Breast epithelium (tissue), 4 donors: ENCODE measurements at regions not wholly inside any gene's neighbourhood (a gene's known extent, or its start where the extent isn't known, plus 50 kb on each side); places are given as distances from the start of the nearest gene placed in this dataset.

Experiments used
- DNase-seq, 2 donors: peaks; one replicate each; pipeline ENCODE4 v3.0.0-alpha.2; 2019; ENCODE audit warnings: low spot score in 2 of 2
- H3K27ac ChIP-seq, 2 donors: fragments of 200-600 bp; sonication (generic) in 1 of 2; one replicate each; pipeline ENCODE4 v1.5.1; 2016 to 2019; ENCODE audit warnings: mild to moderate bottlenecking in 1 of 2
- H3K27me3 ChIP-seq, 2 donors: fragments of 200-600 bp; sonication (generic) in 1 of 2; one replicate each; pipeline versions ENCODE4 v1.5.1 to v1.6.0; 2017 to 2019; ENCODE audit warnings: control low read depth in 1 of 2, mild to moderate bottlenecking in 1 of 2
- H3K36me3 ChIP-seq: fragments of 200-600 bp; one replicate; pipeline ENCODE4 v1.5.1; 2019
- H3K4me1 ChIP-seq, 2 donors: fragments of 200-600 bp; sonication (generic); one replicate each; pipeline ENCODE4 v1.5.1; 2016 to 2019; ENCODE audit warnings: control low read depth in 1 of 2
- H3K4me3 ChIP-seq, 3 donors: fragments of 200-600 bp; sonication (generic); 1 replicate in 2 of 3; 2 replicates in 1 of 3; pipeline ENCODE4 v1.5.1; 2016 to 2019; ENCODE audit warnings: mild to moderate bottlenecking in 3 of 3, moderate library complexity in 2 of 3
- H3K9me3 ChIP-seq, 2 donors: fragments of 200-600 bp; sonication (generic) in 1 of 2; one replicate each; pipeline ENCODE4 v1.5.1; 2016 to 2019; ENCODE audit warnings: control low read depth in 1 of 2
- POLR2A ChIP-seq: fragments of 450-650 bp; IDR thresholded peaks from one replicate; pipeline ENCODE4 v1.6.1; 2016; ENCODE audit warnings: antibody characterized with exemption, mild to moderate bottlenecking, moderate library complexity
- POLR2AphosphoS5 ChIP-seq, 3 donors: sonication (generic); formaldehyde crosslinking; IDR thresholded peaks; one replicate each; pipeline ENCODE4 v1.6.1; 2017; ENCODE audit warnings: antibody characterized with exemption in 3 of 3
- intact Hi-C: fragments of 100-400 bp; cut with DNase I; formaldehyde crosslinking; loops from one replicate; pipeline ENCODE4 v1.15.1; 2023; ENCODE audit warnings: low total_unique reads
- TF ChIP-seq, protein P1 (sequence below), 3 donors: fragments of 450-650 bp; IDR thresholded peaks; one replicate each; pipeline ENCODE4 v1.5.1; 2016 to 2017; ENCODE audit warnings: antibody characterized with exemption in 3 of 3, mild to moderate bottlenecking in 3 of 3, moderate library complexity in 3 of 3

DNA sequence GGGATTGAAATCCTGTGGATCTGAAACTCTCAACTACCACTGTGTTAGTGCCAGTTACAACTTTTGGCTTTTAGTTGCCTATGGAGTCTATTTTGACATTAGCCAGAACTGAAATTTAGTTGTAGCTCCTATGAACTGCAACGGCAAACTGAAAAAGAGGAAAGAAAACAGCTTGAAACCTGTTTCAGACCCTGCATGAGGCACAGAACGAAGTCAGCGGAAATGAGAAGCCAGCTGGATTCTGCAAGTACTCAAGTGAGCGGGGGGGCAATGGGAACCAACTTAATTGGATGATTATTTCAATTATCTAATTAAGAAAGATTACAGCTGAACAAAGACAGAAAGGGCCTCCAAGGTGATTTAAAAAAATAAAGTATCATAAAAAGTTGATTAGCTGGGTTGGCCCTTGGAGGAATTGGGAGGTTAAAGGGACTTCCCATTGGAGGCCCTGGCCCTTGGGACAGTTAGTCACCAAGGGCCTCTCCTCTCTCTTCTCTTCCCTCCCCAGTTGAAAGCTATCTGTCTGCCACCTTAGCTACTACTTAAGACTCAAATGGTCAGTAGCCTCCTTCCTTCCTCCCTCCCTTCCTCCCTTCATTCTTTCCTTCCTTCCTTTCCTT, 352.1 kb downstream of the SHQ1 start:
- Histone ChIP-seq H3K4me1 (peaks cover 0 to 3% of the 10 kb centered on the region in 2 donors), H3K36me3 (no peaks in the 10 kb centered on the region), H3K4me3 (no peak overlapping the region), H3K27ac (no peak overlapping the region), H3K9me3 (no peaks in the 10 kb centered on the region), H3K27me3 (no peaks in the 10 kb centered on the region)
- DNase-seq: no peak
- intact Hi-C loops: no loop called here
- TF ChIP-seq, protein P1, sequence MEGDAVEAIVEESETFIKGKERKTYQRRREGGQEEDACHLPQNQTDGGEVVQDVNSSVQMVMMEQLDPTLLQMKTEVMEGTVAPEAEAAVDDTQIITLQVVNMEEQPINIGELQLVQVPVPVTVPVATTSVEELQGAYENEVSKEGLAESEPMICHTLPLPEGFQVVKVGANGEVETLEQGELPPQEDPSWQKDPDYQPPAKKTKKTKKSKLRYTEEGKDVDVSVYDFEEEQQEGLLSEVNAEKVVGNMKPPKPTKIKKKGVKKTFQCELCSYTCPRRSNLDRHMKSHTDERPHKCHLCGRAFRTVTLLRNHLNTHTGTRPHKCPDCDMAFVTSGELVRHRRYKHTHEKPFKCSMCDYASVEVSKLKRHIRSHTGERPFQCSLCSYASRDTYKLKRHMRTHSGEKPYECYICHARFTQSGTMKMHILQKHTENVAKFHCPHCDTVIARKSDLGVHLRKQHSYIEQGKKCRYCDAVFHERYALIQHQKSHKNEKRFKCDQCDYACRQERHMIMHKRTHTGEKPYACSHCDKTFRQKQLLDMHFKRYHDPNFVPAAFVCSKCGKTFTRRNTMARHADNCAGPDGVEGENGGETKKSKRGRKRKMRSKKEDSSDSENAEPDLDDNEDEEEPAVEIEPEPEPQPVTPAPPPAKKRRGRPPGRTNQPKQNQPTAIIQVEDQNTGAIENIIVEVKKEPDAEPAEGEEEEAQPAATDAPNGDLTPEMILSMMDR (IDR thresholded peaks at IDR 0.05): no peak
- TF ChIP-seq POLR2A (no peak), POLR2AphosphoS5 (IDR thresholded peaks at IDR 0.05) (no peak)

DNA sequence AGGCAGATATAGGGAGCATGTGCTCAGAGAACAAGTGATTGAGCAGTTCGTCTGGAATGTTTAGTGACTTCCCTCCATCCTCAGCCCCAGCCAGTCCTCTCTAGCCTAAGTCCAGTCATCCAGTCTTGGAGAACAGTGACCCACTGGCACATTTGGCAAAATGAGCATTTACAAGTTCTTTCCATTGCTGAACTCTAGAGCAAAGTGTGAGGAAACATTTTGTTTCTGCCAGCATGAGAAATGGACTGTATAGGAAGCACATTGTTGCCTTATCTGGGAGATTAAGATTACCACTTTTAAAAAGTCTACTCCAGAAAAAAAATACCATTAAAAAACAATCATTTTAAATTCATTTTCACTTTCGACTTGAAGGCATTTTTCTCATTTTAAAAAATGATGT, 353.6 kb downstream of the SHQ1 start:
- Histone ChIP-seq H3K9me3 (no peaks in the 10 kb centered on the region), H3K36me3 (no peaks in the 10 kb centered on the region), H3K4me1 (peaks cover 0 to 3% of the 10 kb centered on the region in 2 donors), H3K4me3 (no peak overlapping the region), H3K27ac (no peak overlapping the region), H3K27me3 (no peaks in the 10 kb centered on the region)
- TF ChIP-seq, protein P1 (IDR thresholded peaks at IDR 0.05): no peak
- TF ChIP-seq POLR2A (no peak), POLR2AphosphoS5 (IDR thresholded peaks at IDR 0.05) (no peak)
- DNase-seq: no peak
- intact Hi-C loops: loop anchor here (5.0 kb wide), 1 partner anchor 157 kb away; no protein-coding TSS in a partner anchor

DNA sequence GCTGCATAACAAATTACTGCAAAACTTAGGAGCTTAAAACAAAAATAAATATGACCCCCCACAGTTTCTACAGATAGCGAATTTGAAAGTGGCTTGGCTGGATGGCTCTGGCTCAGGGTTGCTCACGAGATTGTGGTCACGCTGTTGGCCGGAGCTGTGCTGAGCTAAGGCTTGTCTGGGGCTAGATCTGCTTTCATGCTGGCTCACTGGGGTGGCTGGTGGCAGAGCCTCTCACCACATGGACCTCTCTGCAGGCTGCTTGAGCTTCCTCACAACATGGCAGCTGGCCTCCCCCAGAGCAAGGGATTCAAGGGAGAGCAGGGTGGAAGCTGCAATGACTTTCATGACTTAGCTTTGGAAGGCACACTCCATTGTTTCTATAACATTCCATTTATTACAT, 354.1 kb downstream of the SHQ1 start:
- no peaks in the 10 kb centered on the region for H3K27me3 ChIP-seq
- intact Hi-C loops: loop anchor here (5.0 kb wide), 1 partner anchor 157 kb away; no protein-coding TSS in a partner anchor
- no peak overlapping the region for H3K4me3 ChIP-seq
- peaks cover 0 to 3% of the 10 kb centered on the region in 2 donors for H3K4me1 ChIP-seq
- TF ChIP-seq, protein P1 (IDR thresholded peaks at IDR 0.05): no peak
- no peak for TF ChIP-seq POLR2AphosphoS5 (IDR thresholded peaks at IDR 0.05)
- H3K27ac ChIP-seq: no peak overlapping the region
- no peaks in the 10 kb centered on the region for H3K36me3 ChIP-seq
- DNase-seq: no peak
- no peaks in the 10 kb centered on the region for H3K9me3 ChIP-seq

DNA sequence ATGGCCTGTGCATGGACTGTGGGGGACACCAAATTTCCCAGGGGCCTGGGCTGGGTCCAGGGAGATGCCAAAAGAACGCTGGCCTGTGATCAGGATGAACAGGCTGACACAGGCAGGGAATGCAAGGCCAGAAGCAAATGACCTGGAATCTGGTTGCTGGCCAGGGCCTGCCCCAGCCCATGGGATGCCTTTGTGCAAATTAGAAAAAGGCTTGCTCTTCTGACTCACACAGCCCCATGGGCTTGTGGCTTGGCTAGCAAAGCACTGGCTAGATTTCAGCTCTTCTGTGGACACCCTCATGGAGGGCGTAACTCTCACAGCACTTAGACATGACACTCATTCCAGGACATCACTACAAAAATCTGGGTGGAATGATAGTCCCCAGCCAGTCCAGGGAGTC, 356.0 kb downstream of the SHQ1 start:
- TF ChIP-seq POLR2A (no peak), POLR2AphosphoS5 (IDR thresholded peaks at IDR 0.05) (peak; percentile 52 to 62 (median 60))
- TF ChIP-seq, protein P1 (IDR thresholded peaks at IDR 0.05): no peak
- H3K27me3 ChIP-seq: no peaks in the 10 kb centered on the region
- no peak overlapping the region for H3K4me3 ChIP-seq
- H3K9me3 ChIP-seq: no peaks in the 10 kb centered on the region
- intact Hi-C loops: loop anchor here (5.0 kb wide), 1 partner anchor 155 kb away; no protein-coding TSS in a partner anchor
- DNase-seq: peak; percentile 75 to 95
- no peaks in the 10 kb centered on the region for H3K36me3 ChIP-seq
- H3K27ac ChIP-seq: peak overlapping the region in 1 of 2 donors; percentile 32
- peaks cover 3% of the 10 kb centered on the region in 2 donors for H3K4me1 ChIP-seq

DNA sequence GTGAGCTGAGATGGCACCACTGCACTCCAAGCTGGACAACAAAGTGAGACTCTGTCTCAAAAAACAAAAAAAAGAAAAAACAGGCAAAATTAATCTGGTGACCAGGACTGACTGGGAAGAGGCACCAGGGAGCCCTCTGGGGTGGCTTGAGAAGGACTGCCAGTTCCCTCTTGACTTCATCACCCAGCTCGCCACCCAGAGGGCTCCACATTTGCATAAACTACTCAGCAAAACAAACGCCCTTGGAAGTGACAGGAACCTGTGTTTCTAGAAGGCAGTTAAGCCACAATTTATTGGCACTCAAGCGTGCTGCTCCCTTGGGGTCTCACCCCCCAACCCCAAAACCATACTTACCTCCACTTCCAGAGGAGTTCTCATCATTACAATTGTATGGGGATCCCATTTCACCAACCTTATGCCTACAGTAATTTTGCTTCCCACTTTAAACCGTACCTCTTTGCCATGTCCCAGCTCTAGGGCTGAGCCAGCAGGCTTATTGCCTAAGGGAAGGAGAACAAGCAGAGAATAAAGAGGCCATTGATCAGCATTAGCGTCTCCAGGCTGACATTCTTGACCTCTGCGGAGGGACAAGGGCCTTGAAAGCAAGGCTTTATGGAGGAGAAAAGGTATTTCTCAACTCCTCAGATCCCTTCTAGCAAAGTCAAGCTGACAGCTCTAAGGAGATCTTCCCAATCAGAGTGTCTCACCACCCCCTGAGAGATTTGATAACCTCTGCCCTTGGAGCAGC, 357.4 kb downstream of the SHQ1 start:
- H3K27ac ChIP-seq: peak overlapping the region in 1 of 2 donors; percentile 10
- no peaks in the 10 kb centered on the region for H3K9me3 ChIP-seq
- peaks cover 3 to 10% of the 10 kb centered on the region in 2 donors for H3K4me1 ChIP-seq
- TF ChIP-seq POLR2AphosphoS5 (IDR thresholded peaks at IDR 0.05) (no peak), POLR2A (no peak)
- TF ChIP-seq, protein P1 (IDR thresholded peaks at IDR 0.05): no peak
- no peak for DNase-seq
- no peaks in the 10 kb centered on the region for H3K36me3 ChIP-seq
- H3K27me3 ChIP-seq: no peaks in the 10 kb centered on the region
- no peak overlapping the region for H3K4me3 ChIP-seq
- intact Hi-C loops: loop anchor here (5.0 kb wide), 1 partner anchor 154 kb away; no protein-coding TSS in a partner anchor
